GM12878 (cell line): ENCODE measurements at regions not wholly inside any gene's neighbourhood (a gene's known extent, or its start where the extent isn't known, plus 50 kb on each side); places are given as distances from the start of the nearest gene placed in this dataset.

Experiments used
- ATAC-seq: fragments of 200-7000 bp; cut with Tn5 transposase; 3 replicates; pipeline ENCODE4 v1.9.1; 2020; ENCODE audit warnings: mild to moderate bottlenecking, moderate library complexity
- BruUV-seq: library from RNA; stranded (reverse); fragments of 400-500 nt; replicated peaks from 2 replicates; lab custom pipeline; 2021; lab: Mats Ljungman, UMichigan
- CTCF ChIA-PET: fragments of 300-600 bp; sonication (Branson Sonifier 250); formaldehyde crosslinking; extraction: SDS; loops from one replicate; lab custom pipeline; 2021; ENCODE audit warnings: inconsistent platforms; lab: Yijun Ruan, JAX
- POLR2A ChIA-PET: fragments of 350-600 bp; formaldehyde crosslinking; extraction: SDS; loops from one replicate; lab custom pipeline; 2021; ENCODE audit warnings: inconsistent platforms; lab: Charles Lee
- RAD21 ChIA-PET: fragments of 300-600 bp; sonication (Branson Sonifier 250); formaldehyde crosslinking; loops from one replicate; lab custom pipeline; 2023; ENCODE audit warnings: antibody characterized with exemption; ENCODE audit not compliant: unreplicated experiment; lab: Charles Lee
- SMC1A ChIA-PET: fragments of 300-600 bp; sonication (Branson Sonifier 250); formaldehyde crosslinking; loops from one replicate; lab custom pipeline; 2023; ENCODE audit not compliant: unreplicated experiment, uncharacterized antibody; lab: Charles Lee
- DNase-seq: peaks from one replicate; pipeline ENCODE4 v3.0.0-alpha.2; 2011; ENCODE audit warnings: low read depth, low spot score
- FAIRE-seq: peaks from 3 replicates; lab custom pipeline; 2011; peaks lifted over from hg19 to GRCh38; lab: Jason Lieb, UNC
- H2AFZ ChIP-seq: 2 replicates; pipeline ENCODE4 v1.6.0; 2011; ENCODE audit warnings: low read depth, low read length, control low read depth; ENCODE audit not compliant: control insufficient read depth
- H3K27ac ChIP-seq: 2 replicates; pipeline ENCODE4 v1.5.1; 2011; ENCODE audit warnings: control low read depth; ENCODE audit not compliant: control insufficient read depth, insufficient read depth
- H3K27me3 ChIP-seq, 2 experiments: replicated peaks in 1 of 2; 2 replicates each; pipeline versions ENCODE4 v1.6.0 to v1.6.1; 2011; ENCODE audit warnings: low read length in 1 of 2; ENCODE audit not compliant: control insufficient read depth in 2 of 2, insufficient read depth in 2 of 2
- H3K36me3 ChIP-seq, 2 experiments: 2 replicates each; pipeline ENCODE4 v1.5.1; 2011; ENCODE audit warnings: low read length in 1 of 2; ENCODE audit not compliant: control insufficient read depth in 2 of 2, insufficient read depth in 2 of 2
- H3K4me1 ChIP-seq: 2 replicates; pipeline ENCODE4 v1.6.1; 2011; ENCODE audit warnings: mild to moderate bottlenecking, low read length, moderate library complexity, mixed read lengths; ENCODE audit not compliant: control insufficient read depth, insufficient read depth
- H3K4me2 ChIP-seq: 2 replicates; pipeline ENCODE4 v1.6.0; 2011; ENCODE audit warnings: control low read depth; ENCODE audit not compliant: control insufficient read depth, insufficient read depth
- H3K4me3 ChIP-seq: fragments of 200-600 bp; sonication (generic); 2 replicates; pipeline ENCODE4 v1.5.1; 2016
- H3K79me2 ChIP-seq: 2 replicates; pipeline ENCODE4 v1.6.0; 2011; ENCODE audit warnings: low read length; ENCODE audit not compliant: control insufficient read depth, insufficient read depth
- H3K9ac ChIP-seq: 2 replicates; pipeline ENCODE4 v1.8.0; 2011; ENCODE audit warnings: low read length, control low read depth, mixed read lengths; ENCODE audit not compliant: control insufficient read depth, insufficient read depth
- H3K9me3 ChIP-seq: replicated peaks from 3 replicates; pipeline ENCODE4 v1.5.1; 2011; ENCODE audit warnings: mild to moderate bottlenecking, low read length; ENCODE audit not compliant: control insufficient read depth, insufficient read depth
- H4K20me1 ChIP-seq: 2 replicates; pipeline ENCODE4 v1.6.0; 2011; ENCODE audit not compliant: control insufficient read depth, insufficient read depth
- EZH2 ChIP-seq: IDR thresholded peaks from 2 replicates; pipeline ENCODE4 v1.6.1; 2012; ENCODE audit warnings: low read depth, mild to moderate bottlenecking, control low read depth, inconsistent platforms, low read length, borderline replicate concordance; ENCODE audit not compliant: control insufficient read depth
- FOXK2 ChIP-seq: fragments of 450-650 bp; IDR thresholded peaks from 2 replicates; pipeline ENCODE4 v1.6.1; 2017; ENCODE audit warnings: mild to moderate bottlenecking, moderate library complexity
- HDAC2 ChIP-seq: fragments of 200-600 bp; sonication (generic); IDR thresholded peaks from 2 replicates; pipeline ENCODE4 v1.6.1; 2017
- PML ChIP-seq: IDR thresholded peaks from 2 replicates; pipeline ENCODE4 v1.6.1; 2012; ENCODE audit warnings: low read length, inconsistent platforms
- SMAD1 ChIP-seq: fragments of 450-650 bp; IDR thresholded peaks from 2 replicates; pipeline ENCODE4 v1.6.1; 2018; ENCODE audit warnings: mild to moderate bottlenecking, low read depth; ENCODE audit not compliant: partially characterized antibody
- SMC3 ChIP-seq: IDR thresholded peaks from 2 replicates; pipeline ENCODE4 v1.6.1; 2011; ENCODE audit warnings: low read length, improper control_type of control experiment, borderline replicate concordance
- SP1 ChIP-seq: IDR thresholded peaks from one replicate; pipeline ENCODE4 v1.6.1; 2011; ENCODE audit warnings: low read depth, low read length
- TCF12 ChIP-seq: IDR thresholded peaks from 2 replicates; pipeline ENCODE4 v1.6.1; 2011; ENCODE audit warnings: low read depth, mild to moderate bottlenecking, low read length
- TCF3 ChIP-seq: IDR thresholded peaks from 2 replicates; pipeline ENCODE4 v1.6.1; 2012; ENCODE audit warnings: low read depth, mild to moderate bottlenecking, low read length, borderline replicate concordance; ENCODE audit not compliant: insufficient read depth
- ZNF384 ChIP-seq: IDR thresholded peaks from 2 replicates; pipeline ENCODE4 v1.6.1; 2012; ENCODE audit warnings: low read depth, mild to moderate bottlenecking, low read length, improper control_type of control experiment, borderline replicate concordance
- WGBS: methylation state at CpG from one replicate; pipeline ENCODE4 v1.1.6; 2016; ENCODE audit warnings: low lambda C conversion rate; ENCODE audit not compliant: insufficient replicate concordance, insufficient coverage; ENCODE audit errors: missing lambda C conversion rate; 5-methylcytosine and 5-hydroxymethylcytosine counted together
- in situ Hi-C: fragments of 300-500 bp; cut with MboI; formaldehyde crosslinking; loops from 9 replicates; pipeline ENCODE4 v1.14.3; 2018; ENCODE audit warnings: mixed read lengths
- intact Hi-C: fragments of 100-400 bp; cut with micrococcal nuclease; formaldehyde crosslinking; loops from one replicate; pipeline ENCODE4 v1.14.2; 2022; ENCODE audit not compliant: unreplicated experiment
- TF ChIP-seq, protein P1 (sequence below): fragments of 150-350 bp; IDR thresholded peaks from 2 replicates; pipeline ENCODE4 v1.6.1; 2016; ENCODE audit warnings: low read depth, low read length
- TF ChIP-seq, protein P2 (sequence below), 3 experiments: IDR thresholded peaks in 2 of 3; conservative IDR thresholded peaks in 1 of 3; 2 replicates each; pipeline ENCODE4 v1.5.1; 2011; ENCODE audit warnings: low read depth in 3 of 3, low read length in 3 of 3, mild to moderate bottlenecking in 3 of 3, control low read depth in 2 of 3, moderate library complexity in 2 of 3, inconsistent platforms in 1 of 3, mixed read lengths in 1 of 3; ENCODE audit not compliant: control insufficient read depth in 2 of 3, insufficient read depth in 1 of 3; ENCODE audit errors: extremely low read depth in 1 of 3
- TF ChIP-seq, protein P3 (sequence below): IDR thresholded peaks from 2 replicates; pipeline ENCODE4 v1.6.1; 2012; ENCODE audit warnings: improper control_type of control experiment, low read depth, low read length; ENCODE audit not compliant: insufficient replicate concordance

DNA sequence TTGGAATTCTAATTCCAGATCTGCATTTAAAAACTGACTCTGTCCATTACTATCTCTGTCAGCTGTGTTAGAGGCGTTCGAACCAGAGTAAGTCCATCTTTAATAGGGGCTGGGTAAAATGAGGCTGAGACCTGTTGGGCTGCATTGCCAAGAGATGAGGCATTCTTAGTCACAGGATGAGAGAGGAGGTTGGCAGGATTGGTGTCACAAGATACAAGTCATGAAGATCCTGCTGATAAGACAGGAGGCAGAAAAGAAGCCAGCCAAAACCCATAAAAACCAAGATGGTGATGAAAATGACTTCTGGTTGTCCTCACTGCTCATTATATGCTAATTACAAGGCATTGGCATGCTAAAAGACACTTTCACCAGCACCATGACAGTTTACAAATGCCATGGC is 356.3 kb upstream of the ISX start (continued):
- TF ChIP-seq, protein P1, sequence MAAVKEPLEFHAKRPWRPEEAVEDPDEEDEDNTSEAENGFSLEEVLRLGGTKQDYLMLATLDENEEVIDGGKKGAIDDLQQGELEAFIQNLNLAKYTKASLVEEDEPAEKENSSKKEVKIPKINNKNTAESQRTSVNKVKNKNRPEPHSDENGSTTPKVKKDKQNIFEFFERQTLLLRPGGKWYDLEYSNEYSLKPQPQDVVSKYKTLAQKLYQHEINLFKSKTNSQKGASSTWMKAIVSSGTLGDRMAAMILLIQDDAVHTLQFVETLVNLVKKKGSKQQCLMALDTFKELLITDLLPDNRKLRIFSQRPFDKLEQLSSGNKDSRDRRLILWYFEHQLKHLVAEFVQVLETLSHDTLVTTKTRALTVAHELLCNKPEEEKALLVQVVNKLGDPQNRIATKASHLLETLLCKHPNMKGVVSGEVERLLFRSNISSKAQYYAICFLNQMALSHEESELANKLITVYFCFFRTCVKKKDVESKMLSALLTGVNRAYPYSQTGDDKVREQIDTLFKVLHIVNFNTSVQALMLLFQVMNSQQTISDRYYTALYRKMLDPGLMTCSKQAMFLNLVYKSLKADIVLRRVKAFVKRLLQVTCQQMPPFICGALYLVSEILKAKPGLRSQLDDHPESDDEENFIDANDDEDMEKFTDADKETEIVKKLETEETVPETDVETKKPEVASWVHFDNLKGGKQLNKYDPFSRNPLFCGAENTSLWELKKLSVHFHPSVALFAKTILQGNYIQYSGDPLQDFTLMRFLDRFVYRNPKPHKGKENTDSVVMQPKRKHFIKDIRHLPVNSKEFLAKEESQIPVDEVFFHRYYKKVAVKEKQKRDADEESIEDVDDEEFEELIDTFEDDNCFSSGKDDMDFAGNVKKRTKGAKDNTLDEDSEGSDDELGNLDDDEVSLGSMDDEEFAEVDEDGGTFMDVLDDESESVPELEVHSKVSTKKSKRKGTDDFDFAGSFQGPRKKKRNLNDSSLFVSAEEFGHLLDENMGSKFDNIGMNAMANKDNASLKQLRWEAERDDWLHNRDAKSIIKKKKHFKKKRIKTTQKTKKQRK: no peak
- TF ChIP-seq FOXK2: no peak
- no peak for TF ChIP-seq SMC3
- no peak for TF ChIP-seq HDAC2
- TF ChIP-seq, protein P2, sequence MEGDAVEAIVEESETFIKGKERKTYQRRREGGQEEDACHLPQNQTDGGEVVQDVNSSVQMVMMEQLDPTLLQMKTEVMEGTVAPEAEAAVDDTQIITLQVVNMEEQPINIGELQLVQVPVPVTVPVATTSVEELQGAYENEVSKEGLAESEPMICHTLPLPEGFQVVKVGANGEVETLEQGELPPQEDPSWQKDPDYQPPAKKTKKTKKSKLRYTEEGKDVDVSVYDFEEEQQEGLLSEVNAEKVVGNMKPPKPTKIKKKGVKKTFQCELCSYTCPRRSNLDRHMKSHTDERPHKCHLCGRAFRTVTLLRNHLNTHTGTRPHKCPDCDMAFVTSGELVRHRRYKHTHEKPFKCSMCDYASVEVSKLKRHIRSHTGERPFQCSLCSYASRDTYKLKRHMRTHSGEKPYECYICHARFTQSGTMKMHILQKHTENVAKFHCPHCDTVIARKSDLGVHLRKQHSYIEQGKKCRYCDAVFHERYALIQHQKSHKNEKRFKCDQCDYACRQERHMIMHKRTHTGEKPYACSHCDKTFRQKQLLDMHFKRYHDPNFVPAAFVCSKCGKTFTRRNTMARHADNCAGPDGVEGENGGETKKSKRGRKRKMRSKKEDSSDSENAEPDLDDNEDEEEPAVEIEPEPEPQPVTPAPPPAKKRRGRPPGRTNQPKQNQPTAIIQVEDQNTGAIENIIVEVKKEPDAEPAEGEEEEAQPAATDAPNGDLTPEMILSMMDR (IDR thresholded peaks at IDR 0.05 in 2 of 3, conservative IDR thresholded peaks at IDR 0.05 in 1 of 3; ENCODE audit: control insufficient read depth in 2 of 3, extremely low read depth in 1 of 3, insufficient read depth in 1 of 3, low read depth in 3 of 3, low read length in 3 of 3): no peak
- TF ChIP-seq PML: no peak
- TF ChIP-seq SMAD1: no peak
- no peak for TF ChIP-seq TCF12
- no peak for TF ChIP-seq EZH2

DNA sequence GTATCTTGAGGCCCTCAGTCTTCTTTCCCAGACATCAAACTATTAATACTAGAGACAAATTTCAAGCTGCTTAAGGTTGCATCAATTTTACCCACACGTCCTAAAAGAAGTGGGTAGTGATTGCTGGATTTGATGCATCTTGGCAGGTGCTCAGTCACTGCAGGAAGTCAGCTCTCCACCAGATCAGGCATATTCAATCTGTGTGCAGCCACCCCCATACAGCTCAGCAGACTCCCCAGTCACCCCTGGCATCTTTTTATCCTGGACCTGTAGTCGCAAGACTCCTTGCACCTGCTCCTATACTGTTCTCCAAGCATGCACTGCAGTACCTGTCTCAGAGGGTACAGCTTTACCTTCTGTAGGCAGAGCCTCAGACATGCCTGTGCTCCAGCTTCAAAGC is 343.1 kb upstream of the ISX start:
- BruUV-seq: no TSS peak
- Histone ChIP-seq H3K27me3 (no peaks in the 10 kb centered on the region), H3K4me2 (no peak overlapping the region), H3K4me1 (no peaks in the 10 kb centered on the region), H3K4me3 (no peak overlapping the region), H3K9me3 (no peaks in the 10 kb centered on the region), H4K20me1 (no peaks in the 10 kb centered on the region), H3K79me2 (no peaks in the 10 kb centered on the region), H2AFZ (no peak overlapping the region), H3K9ac (no peak overlapping the region), H3K27ac (no peak overlapping the region), H3K36me3 (no peaks in the 10 kb centered on the region)
- ATAC-seq (no peak), FAIRE-seq (no peak), DNase-seq (no peak)
- RAD21 ChIA-PET: no interaction called here
- in situ Hi-C loops (loop anchor here (25.0 kb wide), 1 partner anchor 761 kb away; no protein-coding TSS in a partner anchor), intact Hi-C loops (no loop called here)
- SMC1A ChIA-PET: no interaction called here
- POLR2A ChIA-PET: no interaction called here
- CTCF ChIA-PET: no interaction called here
- WGBS: 0% methylated on average over 2 of the region's 2 CpGs
- TF ChIP-seq, protein P3, sequence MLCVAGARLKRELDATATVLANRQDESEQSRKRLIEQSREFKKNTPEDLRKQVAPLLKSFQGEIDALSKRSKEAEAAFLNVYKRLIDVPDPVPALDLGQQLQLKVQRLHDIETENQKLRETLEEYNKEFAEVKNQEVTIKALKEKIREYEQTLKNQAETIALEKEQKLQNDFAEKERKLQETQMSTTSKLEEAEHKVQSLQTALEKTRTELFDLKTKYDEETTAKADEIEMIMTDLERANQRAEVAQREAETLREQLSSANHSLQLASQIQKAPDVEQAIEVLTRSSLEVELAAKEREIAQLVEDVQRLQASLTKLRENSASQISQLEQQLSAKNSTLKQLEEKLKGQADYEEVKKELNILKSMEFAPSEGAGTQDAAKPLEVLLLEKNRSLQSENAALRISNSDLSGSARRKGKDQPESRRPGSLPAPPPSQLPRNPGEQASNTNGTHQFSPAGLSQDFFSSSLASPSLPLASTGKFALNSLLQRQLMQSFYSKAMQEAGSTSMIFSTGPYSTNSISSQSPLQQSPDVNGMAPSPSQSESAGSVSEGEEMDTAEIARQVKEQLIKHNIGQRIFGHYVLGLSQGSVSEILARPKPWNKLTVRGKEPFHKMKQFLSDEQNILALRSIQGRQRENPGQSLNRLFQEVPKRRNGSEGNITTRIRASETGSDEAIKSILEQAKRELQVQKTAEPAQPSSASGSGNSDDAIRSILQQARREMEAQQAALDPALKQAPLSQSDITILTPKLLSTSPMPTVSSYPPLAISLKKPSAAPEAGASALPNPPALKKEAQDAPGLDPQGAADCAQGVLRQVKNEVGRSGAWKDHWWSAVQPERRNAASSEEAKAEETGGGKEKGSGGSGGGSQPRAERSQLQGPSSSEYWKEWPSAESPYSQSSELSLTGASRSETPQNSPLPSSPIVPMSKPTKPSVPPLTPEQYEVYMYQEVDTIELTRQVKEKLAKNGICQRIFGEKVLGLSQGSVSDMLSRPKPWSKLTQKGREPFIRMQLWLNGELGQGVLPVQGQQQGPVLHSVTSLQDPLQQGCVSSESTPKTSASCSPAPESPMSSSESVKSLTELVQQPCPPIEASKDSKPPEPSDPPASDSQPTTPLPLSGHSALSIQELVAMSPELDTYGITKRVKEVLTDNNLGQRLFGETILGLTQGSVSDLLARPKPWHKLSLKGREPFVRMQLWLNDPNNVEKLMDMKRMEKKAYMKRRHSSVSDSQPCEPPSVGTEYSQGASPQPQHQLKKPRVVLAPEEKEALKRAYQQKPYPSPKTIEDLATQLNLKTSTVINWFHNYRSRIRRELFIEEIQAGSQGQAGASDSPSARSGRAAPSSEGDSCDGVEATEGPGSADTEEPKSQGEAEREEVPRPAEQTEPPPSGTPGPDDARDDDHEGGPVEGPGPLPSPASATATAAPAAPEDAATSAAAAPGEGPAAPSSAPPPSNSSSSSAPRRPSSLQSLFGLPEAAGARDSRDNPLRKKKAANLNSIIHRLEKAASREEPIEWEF: no peak
- TF ChIP-seq SP1 (no peak), TCF3 (no peak), ZNF384 (no peak)
